ENCODE measurements at regions not wholly inside any gene's neighbourhood (a gene's known extent, or its start where the extent isn't known, plus 50 kb on each side); places are given as distances from the start of the nearest gene placed in this dataset.

- POLR2A ChIA-PET = no interaction called here
- no peak for DNase-seq (ENCODE audit: low read depth, low spot score)
These were observed 77.0 kb downstream of the HTR5A start for GRCh38 chr7:155147172-155147571.

DNA sequence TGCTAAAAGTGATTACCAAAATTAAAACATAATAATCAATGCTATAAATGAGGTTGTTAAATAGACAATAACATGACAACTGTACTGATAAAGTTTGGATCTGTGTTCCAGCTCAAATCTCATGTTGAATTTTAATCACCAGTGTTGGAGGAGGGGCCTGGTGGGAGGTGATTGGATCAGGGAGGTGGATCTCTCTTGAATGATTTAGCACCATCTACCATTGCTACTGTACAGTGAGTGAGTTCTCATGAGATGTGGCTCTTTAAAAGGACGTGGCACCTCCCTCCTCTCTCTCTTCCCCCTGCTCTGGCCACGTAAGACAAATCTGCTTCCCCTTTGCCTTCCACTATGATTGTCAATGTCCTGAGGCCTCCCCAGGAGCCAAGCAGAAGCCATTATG is 77.5 kb downstream of the HTR5A start:
- TF ChIP-seq CTCF (IDR thresholded peaks at IDR 0.05; ENCODE audit: low read depth, low read length) = no peak
- no peaks in the 10 kb centered on the region for H3K9me3 ChIP-seq (ENCODE audit: control insufficient read depth, insufficient read depth, low read length)
- DNase-seq (ENCODE audit: low read depth, low spot score) = no peak
- POLR2A ChIA-PET = no interaction called here
- no peaks in the 10 kb centered on the region for H3K27me3 ChIP-seq (ENCODE audit: control insufficient read depth, insufficient read depth, low read length)
- no peak overlapping the region for H3K27ac ChIP-seq (ENCODE audit: low read depth, low read length)
- CTCF ChIA-PET = interaction anchor here (0.7 kb wide), 1 partner anchor 198 kb away, joined by 4 read pairs; no protein-coding TSS in a partner anchor
- no peak overlapping the region for H3K4me3 ChIP-seq (ENCODE audit: low read depth, low read length)

More at GRCh38 chr7:155147172-155147571, 77.0 kb downstream of the HTR5A start:
- H3K27ac ChIP-seq (ENCODE audit: low read depth, low read length) = no peak overlapping the region
- no peaks in the 10 kb centered on the region for H3K27me3 ChIP-seq (ENCODE audit: control insufficient read depth, insufficient read depth, low read length)
- CTCF ChIA-PET = interaction anchor here (0.7 kb wide), 1 partner anchor 198 kb away, joined by 4 read pairs; no protein-coding TSS in a partner anchor
- no peak overlapping the region for H3K4me3 ChIP-seq (ENCODE audit: low read depth, low read length)
- H3K9me3 ChIP-seq (ENCODE audit: control insufficient read depth, insufficient read depth, low read length) = no peaks in the 10 kb centered on the region
- TF ChIP-seq CTCF (IDR thresholded peaks at IDR 0.05; ENCODE audit: low read depth, low read length) = no peak

DNA sequence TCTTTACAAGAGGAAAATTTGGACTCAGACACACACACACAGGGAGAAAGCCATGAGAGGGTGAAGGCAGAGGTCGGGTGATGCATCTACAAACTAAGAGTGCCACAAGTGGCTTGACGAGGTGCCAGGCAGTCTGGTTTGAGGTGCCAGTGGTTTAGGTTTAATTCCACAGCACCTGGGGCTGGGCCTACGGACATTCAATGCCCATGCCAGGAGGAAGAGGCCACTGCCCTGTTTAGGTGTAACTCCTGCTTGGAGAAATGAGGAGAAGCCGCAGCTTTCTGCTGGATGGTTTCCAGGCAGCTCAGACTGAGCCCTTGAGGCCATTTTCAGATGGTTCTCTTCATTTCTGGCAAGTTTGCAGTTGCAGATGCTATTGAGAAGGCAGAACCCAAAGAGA is 83.6 kb downstream of the HTR5A start:
- DNase-seq (ENCODE audit: low read depth, low spot score) = no peak
- no peak for TF ChIP-seq CTCF (IDR thresholded peaks at IDR 0.05; ENCODE audit: low read depth, low read length)
- no peaks in the 10 kb centered on the region; the same call in 1 of the 2 replicates for H3K9me3 ChIP-seq (ENCODE audit: control insufficient read depth, insufficient read depth, low read length)
- H3K27me3 ChIP-seq (ENCODE audit: control insufficient read depth, insufficient read depth, low read length) = no peaks in the 10 kb centered on the region
- ChIA-PET POLR2A (no interaction called here), CTCF (no interaction called here)
- no peak overlapping the region for H3K27ac ChIP-seq (ENCODE audit: low read depth, low read length)
- H3K4me3 ChIP-seq (ENCODE audit: low read depth, low read length) = no peak overlapping the region

- H3K27me3 ChIP-seq (ENCODE audit: control insufficient read depth, insufficient read depth, low read length) = no peaks in the 10 kb centered on the region
- ChIA-PET POLR2A (no interaction called here), CTCF (interaction anchor here (0.9 kb wide), 1 partner anchor 76 kb away, joined by 3 read pairs; no protein-coding TSS in a partner anchor)
- DNase-seq (ENCODE audit: low read depth, low spot score) = no peak
- TF ChIP-seq CTCF (IDR thresholded peaks at IDR 0.05; ENCODE audit: low read depth, low read length) = no peak
- H3K4me3 ChIP-seq (ENCODE audit: low read depth, low read length) = no peak overlapping the region
- H3K9me3 ChIP-seq (ENCODE audit: control insufficient read depth, insufficient read depth, low read length) = no peaks in the 10 kb centered on the region; the same call in 1 of the 2 replicates
- H3K27ac ChIP-seq (ENCODE audit: low read depth, low read length) = no peak overlapping the region
These were observed 84.5 kb downstream of the HTR5A start for GRCh38 chr7:155154586-155154985.

- no peak overlapping the region for H3K27ac ChIP-seq (ENCODE audit: low read depth, low read length)
- no peaks in the 10 kb centered on the region for H3K27me3 ChIP-seq (ENCODE audit: control insufficient read depth, insufficient read depth, low read length)
- no peaks in the 10 kb centered on the region; the same call in 1 of the 2 replicates for H3K9me3 ChIP-seq (ENCODE audit: control insufficient read depth, insufficient read depth, low read length)
- CTCF ChIA-PET = interaction anchor here (1.0 to 1.1 kb wide), 2 partner anchors 29 to 234 kb away, joined by 3 to 4 read pairs; no protein-coding TSS in a partner anchor
- no peak for DNase-seq (ENCODE audit: low read depth, low spot score)
- no peak overlapping the region for H3K4me3 ChIP-seq (ENCODE audit: low read depth, low read length)
- TF ChIP-seq CTCF (IDR thresholded peaks at IDR 0.05; ENCODE audit: low read depth, low read length) = no peak
- POLR2A ChIA-PET = no interaction called here
These were observed 91.6 kb downstream of the HTR5A start for GRCh38 chr7:155161690-155162089.

Measured in AG04450 (cell line).